Spleen (tissue), 7 donors: ENCODE measurements at regions not wholly inside any gene's neighbourhood (a gene's known extent, or its start where the extent isn't known, plus 50 kb on each side); places are given as distances from the start of the nearest gene placed in this dataset.

Experiments
- CTCF ChIP-seq, 11 experiments: fragments of 200-600 bp in 7 of 11; fragments of 450-650 bp in 4 of 11; sonication (generic) in 4 of 11; IDR thresholded peaks in 8 of 11; conservative IDR thresholded peaks in 3 of 11; 1 replicate in 7 of 11; 2 replicates in 4 of 11; pipeline versions ENCODE4 v1.4.0 to v1.8.0; 2016 to 2021; ENCODE audit warnings: antibody characterized with exemption in 11 of 11, inconsistent platforms in 4 of 11, mild to moderate bottlenecking in 1 of 11
- POLR2A ChIP-seq, 3 donors: fragments of 450-650 bp; IDR thresholded peaks; one replicate each; pipeline ENCODE4 v1.5.1; 2017; ENCODE audit warnings: antibody characterized with exemption in 3 of 3, mild to moderate bottlenecking in 1 of 3
- POLR2AphosphoS5 ChIP-seq, 3 donors: sonication (generic); formaldehyde crosslinking; IDR thresholded peaks; one replicate each; pipeline ENCODE4 v1.5.1; 2017; ENCODE audit warnings: antibody characterized with exemption in 3 of 3
- donor health status: DM: no; HTN: no; CAD: no; lungs with moderate emphysema.
- donor health status: DM: no; HTN: no; CAD: no.
- donor health status: DM: no; HTN: no; CAD: no.

GRCh38 chr5:86862093-86862492 lies 244.4 kb downstream of the COX7C start:
- no peak for TF ChIP-seq CTCF (IDR thresholded peaks at IDR 0.05 in 8 of 11, conservative IDR thresholded peaks at IDR 0.05 in 3 of 11)
- no peak for TF ChIP-seq POLR2A (IDR thresholded peaks at IDR 0.05)
- no peak for TF ChIP-seq POLR2AphosphoS5 (IDR thresholded peaks at IDR 0.05)
